Stimulated activated CD4-positive, alpha-beta T cell treated with anti-CD3 and anti-CD28 coated beads, Interleukin-4, amount 100 ng/mL, for 48 hours (primary cell): ENCODE measurements at regions not wholly inside any gene's neighbourhood (a gene's known extent, or its start where the extent isn't known, plus 50 kb on each side); places are given as distances from the start of the nearest gene placed in this dataset.
"Not testable (repeated sequence)": the region's sequence is repeated elsewhere in the genome, so short reads cannot be mapped to it uniquely, and the experiment has no call there.

ENCODE experiments used
- DNase-seq, 2 donors: peaks; one replicate each; pipeline ENCODE4 v3.0.0-alpha.2; 2020; ENCODE audit warnings: low read depth in 2 of 2

GRCh38 chr1:66460776-66461175 is 73.2 kb upstream of the SGIP1 start:
- DNase-seq = no peak

DNA sequence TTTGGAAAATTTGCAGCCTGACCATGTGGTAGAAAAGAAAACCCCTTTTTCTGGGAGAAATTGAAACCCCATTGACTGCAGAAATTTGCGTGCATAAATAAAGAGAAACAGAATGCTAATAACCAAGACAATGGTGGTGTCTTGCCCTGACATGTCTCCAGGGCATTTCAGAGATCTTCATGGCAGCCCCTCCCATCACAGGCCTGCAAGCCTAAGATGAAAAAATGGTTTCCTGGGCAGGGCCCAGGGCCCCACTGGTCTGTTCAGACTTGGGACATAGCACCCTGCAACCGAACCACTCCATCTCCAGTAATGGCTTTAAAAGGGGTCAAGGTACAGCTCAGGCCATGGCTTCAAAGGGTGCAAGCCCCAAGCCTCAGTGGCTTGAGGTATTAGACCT is 71.6 kb upstream of the SGIP1 start:
- no peak for DNase-seq

GRCh38 chr1:66464351-66464750 is 69.6 kb upstream of the SGIP1 start:
- DNase-seq = no peak

DNA sequence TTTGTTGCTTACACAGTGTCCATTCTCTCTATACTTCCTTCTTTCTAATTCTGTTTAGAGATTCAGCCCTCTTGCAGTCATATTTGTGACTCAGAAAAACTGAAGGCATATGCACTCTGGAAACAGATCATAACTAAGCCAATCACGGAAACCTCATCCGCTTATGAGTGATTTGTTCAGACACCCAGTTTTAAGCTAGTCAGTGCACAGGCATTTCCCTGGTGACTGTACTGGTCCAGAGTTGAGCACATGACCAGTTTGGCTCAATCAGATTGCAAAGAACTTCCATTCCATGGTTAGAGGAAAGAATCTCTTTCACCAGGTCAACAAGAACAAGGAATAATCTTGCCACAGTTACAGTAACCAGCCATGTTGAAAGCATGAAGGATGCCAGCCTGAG is 69.2 kb upstream of the SGIP1 start:
- no peak for DNase-seq

GRCh38 chr1:66466695-66467094 is 67.3 kb upstream of the SGIP1 start:
- DNase-seq = not testable (repeated sequence)

DNA sequence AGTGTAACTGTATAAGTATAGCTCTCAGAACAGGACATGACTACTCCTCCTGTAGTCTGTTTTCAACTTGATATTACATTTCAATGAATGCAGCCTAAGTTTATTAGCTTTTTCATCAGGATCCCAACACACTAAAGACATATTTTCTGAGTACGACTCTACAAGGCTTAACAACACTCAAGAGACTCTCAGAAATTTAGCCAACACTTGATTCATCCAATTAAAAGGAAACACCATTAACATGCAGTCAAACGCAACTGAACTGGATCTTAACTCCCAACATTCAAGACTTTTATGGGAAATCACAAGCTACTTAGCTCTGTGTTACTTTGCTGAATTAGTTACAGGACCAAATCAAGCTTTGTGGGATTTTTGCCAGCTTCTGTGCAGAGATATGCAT is 65.2 kb upstream of the SGIP1 start:
- DNase-seq = no peak

DNA sequence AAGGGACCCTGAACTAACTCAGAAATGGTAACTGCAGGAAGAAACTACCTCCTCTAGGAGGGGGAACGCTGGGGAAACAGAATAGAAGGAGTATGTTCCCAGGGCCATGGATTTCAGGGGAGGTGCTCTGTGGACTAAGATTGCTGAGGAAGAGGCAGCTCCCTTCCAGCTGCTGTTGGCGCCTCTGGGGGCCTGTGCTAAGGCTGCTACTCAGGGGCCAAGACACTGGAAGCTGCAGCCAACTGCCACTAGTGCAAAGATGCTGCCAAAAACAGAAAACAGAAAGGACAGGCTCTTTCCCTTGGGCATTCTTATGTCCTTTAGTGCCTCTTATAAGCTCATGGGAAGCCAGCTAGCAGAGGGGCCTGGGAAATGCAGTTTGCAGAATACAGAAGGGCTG is 58.0 kb upstream of the SGIP1 start:
- no peak for DNase-seq

DNA sequence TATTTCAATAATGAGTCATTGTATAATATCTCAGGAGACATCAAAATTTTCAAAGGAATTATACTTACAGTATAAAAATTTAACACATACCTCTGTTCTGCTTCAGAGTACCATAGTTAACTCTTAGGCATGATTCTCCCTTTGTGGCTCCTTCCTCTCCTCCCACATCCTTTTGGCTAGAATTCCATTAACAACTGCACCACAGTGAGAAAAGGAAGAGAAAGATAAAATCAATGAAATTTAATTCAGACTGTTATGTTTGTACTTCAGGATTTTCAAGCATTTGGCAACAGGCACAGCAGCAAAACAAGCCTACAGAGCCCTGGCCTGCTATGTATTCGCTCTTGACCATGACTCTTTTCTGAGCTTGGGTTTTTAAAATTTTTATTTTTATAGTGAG is 57.2 kb upstream of the SGIP1 start:
- no peak for DNase-seq

GRCh38 chr1:66478116-66478515 is 55.8 kb upstream of the SGIP1 start:
- no peak for DNase-seq

- no peak for DNase-seq
These were observed 53.8 kb upstream of the SGIP1 start for GRCh38 chr1:66480162-66480561.

GRCh38 chr1:66481215-66481614 is 52.7 kb upstream of the SGIP1 start:
- not testable (repeated sequence) for DNase-seq
